Tibial nerve (tissue), 4 donors: ENCODE measurements at regions not wholly inside any gene's neighbourhood (a gene's known extent, or its start where the extent isn't known, plus 50 kb on each side); places are given as distances from the start of the nearest gene placed in this dataset.

Source experiments
- DNase-seq, 2 donors: peaks; one replicate each; pipeline ENCODE4 v3.0.0-alpha.2; 2019; ENCODE audit warnings: low spot score in 2 of 2
- H3K27ac ChIP-seq, 4 donors: fragments of 200-600 bp; sonication (generic) in 3 of 4; one replicate each; pipeline ENCODE4 v1.5.1; 2017 to 2019; ENCODE audit warnings: mild to moderate bottlenecking in 1 of 4
- H3K27me3 ChIP-seq, 2 donors: fragments of 200-600 bp; sonication (generic) in 1 of 2; one replicate each; pipeline versions ENCODE4 v1.5.1 to v1.6.0; 2017 to 2019
- H3K36me3 ChIP-seq, 3 donors: fragments of 200-600 bp; sonication (generic); one replicate each; pipeline ENCODE4 v1.5.1; 2018 to 2019
- H3K4me1 ChIP-seq, 4 donors: fragments of 200-600 bp; sonication (generic) in 3 of 4; one replicate each; pipeline ENCODE4 v1.5.1; 2017 to 2019
- H3K4me3 ChIP-seq, 4 donors: fragments of 200-600 bp; sonication (generic) in 3 of 4; one replicate each; pipeline ENCODE4 v1.5.1; 2017 to 2019; ENCODE audit warnings: mild to moderate bottlenecking in 1 of 4, moderate library complexity in 1 of 4
- H3K9me3 ChIP-seq, 4 donors: fragments of 200-600 bp; sonication (generic) in 3 of 4; one replicate each; pipeline ENCODE4 v1.5.1; 2017 to 2019
- EP300 ChIP-seq, 2 donors: sonication (generic); formaldehyde crosslinking; IDR thresholded peaks; one replicate each; pipeline ENCODE4 v1.6.1; 2017; ENCODE audit warnings: antibody characterized with exemption in 2 of 2, mild to moderate bottlenecking in 1 of 2
- POLR2A ChIP-seq, 2 donors: fragments of 450-650 bp; IDR thresholded peaks; one replicate each; pipeline ENCODE4 v1.6.1; 2017; ENCODE audit warnings: antibody characterized with exemption in 2 of 2, mild to moderate bottlenecking in 2 of 2, moderate library complexity in 2 of 2
- WGBS, 2 donors: methylation state at CpG; one replicate each; pipeline ENCODE4 v1.1.5; 2018; 5-methylcytosine and 5-hydroxymethylcytosine counted together
- TF ChIP-seq, protein P1 (sequence below), 5 experiments: fragments of 200-600 bp in 3 of 5; fragments of 450-650 bp in 2 of 5; sonication (generic) in 3 of 5; IDR thresholded peaks; one replicate each; pipeline ENCODE4 v1.5.1; 2016 to 2019; ENCODE audit warnings: antibody characterized with exemption in 5 of 5, mild to moderate bottlenecking in 3 of 5, moderate library complexity in 2 of 5

DNA sequence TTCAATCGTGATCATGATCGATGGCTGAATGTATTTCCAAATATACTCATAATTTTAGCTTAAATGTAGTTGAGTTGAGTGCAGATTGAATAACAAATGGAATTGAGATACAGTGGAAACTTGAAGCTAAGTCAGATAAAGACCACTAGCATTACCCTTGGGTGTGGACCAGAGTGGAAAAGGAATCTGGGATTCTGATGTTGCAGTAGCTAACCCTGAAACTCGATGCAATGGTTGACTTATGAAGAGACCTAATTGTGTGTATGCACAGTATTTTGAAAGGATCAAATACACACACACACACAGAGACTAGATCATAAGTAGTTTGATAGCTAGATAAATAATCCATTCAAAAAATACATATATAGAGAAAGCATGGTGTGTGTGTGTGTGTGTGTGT is 135.8 kb downstream of the RXFP2 start:
- Histone ChIP-seq H3K4me1 (peaks cover 0 to 2% (median 0%) of the 10 kb centered on the region in 4 donors), H3K27ac (no peak overlapping the region), H3K4me3 (no peak overlapping the region), H3K9me3 (no peaks in the 10 kb centered on the region), H3K36me3 (no peaks in the 10 kb centered on the region), H3K27me3 (no peaks in the 10 kb centered on the region)
- 67 to 74% methylated on average over 3 of the region's 3 CpGs for WGBS, 2 donors
- TF ChIP-seq POLR2A (IDR thresholded peaks at IDR 0.05) (no peak), EP300 (IDR thresholded peaks at IDR 0.05) (no peak)
- TF ChIP-seq, protein P1, sequence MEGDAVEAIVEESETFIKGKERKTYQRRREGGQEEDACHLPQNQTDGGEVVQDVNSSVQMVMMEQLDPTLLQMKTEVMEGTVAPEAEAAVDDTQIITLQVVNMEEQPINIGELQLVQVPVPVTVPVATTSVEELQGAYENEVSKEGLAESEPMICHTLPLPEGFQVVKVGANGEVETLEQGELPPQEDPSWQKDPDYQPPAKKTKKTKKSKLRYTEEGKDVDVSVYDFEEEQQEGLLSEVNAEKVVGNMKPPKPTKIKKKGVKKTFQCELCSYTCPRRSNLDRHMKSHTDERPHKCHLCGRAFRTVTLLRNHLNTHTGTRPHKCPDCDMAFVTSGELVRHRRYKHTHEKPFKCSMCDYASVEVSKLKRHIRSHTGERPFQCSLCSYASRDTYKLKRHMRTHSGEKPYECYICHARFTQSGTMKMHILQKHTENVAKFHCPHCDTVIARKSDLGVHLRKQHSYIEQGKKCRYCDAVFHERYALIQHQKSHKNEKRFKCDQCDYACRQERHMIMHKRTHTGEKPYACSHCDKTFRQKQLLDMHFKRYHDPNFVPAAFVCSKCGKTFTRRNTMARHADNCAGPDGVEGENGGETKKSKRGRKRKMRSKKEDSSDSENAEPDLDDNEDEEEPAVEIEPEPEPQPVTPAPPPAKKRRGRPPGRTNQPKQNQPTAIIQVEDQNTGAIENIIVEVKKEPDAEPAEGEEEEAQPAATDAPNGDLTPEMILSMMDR (IDR thresholded peaks at IDR 0.05): no peak
- no peak for DNase-seq

DNA sequence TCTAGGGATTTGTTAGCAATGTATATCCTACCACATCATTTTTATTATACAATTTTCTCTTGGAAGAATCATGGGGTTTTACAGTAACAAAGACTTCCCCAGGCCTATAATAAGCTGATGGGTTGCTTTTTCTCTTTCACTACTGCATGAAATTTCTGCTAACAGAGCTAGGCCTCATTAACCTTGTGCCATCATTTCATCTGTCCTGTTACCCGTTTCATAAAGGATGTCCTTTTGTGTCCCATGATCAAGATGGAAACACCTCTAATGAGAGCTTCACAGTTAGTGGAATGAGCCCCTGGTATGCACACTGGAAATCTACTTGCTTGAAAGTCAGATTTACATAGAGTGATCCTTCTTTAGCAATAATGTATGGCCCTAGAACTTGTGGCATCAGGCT is 138.7 kb downstream of the RXFP2 start:
- no peak for DNase-seq
- H3K27me3 ChIP-seq: no peaks in the 10 kb centered on the region
- no peaks in the 10 kb centered on the region for H3K4me1 ChIP-seq
- WGBS, 2 donors: 69 to 92% methylated on average over 1 of the region's 1 CpG
- H3K27ac ChIP-seq: no peak overlapping the region
- H3K4me3 ChIP-seq: no peak overlapping the region
- H3K36me3 ChIP-seq: no peaks in the 10 kb centered on the region
- TF ChIP-seq, protein P1 (IDR thresholded peaks at IDR 0.05): no peak
- no peak for TF ChIP-seq POLR2A (IDR thresholded peaks at IDR 0.05)
- TF ChIP-seq EP300 (IDR thresholded peaks at IDR 0.05): no peak
- no peaks in the 10 kb centered on the region for H3K9me3 ChIP-seq

DNA sequence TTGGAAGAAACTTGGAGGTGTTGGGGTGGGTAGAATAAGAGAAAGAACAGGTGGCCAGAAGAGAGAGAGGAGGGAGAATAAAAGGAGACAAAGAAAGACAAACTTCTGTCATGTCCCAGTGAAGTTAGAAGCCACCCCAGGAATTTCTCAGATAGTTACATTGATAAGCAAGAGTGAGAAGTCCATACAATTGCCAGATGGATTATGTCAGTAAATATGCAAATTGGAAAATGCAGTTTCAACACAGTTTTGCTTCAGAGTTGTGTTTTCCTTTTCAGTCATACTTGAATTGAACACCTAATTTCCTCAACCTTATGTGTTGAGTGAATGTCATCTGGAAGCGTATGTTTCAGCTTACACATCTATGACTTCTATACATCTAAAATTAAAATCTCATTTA is 139.2 kb downstream of the RXFP2 start:
- WGBS, 2 donors: 95 to 98% methylated on average over 1 of the region's 1 CpG
- Histone ChIP-seq H3K36me3 (no peaks in the 10 kb centered on the region), H3K4me1 (no peaks in the 10 kb centered on the region), H3K27ac (no peak overlapping the region), H3K4me3 (no peak overlapping the region), H3K27me3 (no peaks in the 10 kb centered on the region), H3K9me3 (no peaks in the 10 kb centered on the region)
- TF ChIP-seq EP300 (IDR thresholded peaks at IDR 0.05): no peak
- TF ChIP-seq, protein P1 (IDR thresholded peaks at IDR 0.05): no peak
- TF ChIP-seq POLR2A (IDR thresholded peaks at IDR 0.05): no peak
- no peak for DNase-seq

DNA sequence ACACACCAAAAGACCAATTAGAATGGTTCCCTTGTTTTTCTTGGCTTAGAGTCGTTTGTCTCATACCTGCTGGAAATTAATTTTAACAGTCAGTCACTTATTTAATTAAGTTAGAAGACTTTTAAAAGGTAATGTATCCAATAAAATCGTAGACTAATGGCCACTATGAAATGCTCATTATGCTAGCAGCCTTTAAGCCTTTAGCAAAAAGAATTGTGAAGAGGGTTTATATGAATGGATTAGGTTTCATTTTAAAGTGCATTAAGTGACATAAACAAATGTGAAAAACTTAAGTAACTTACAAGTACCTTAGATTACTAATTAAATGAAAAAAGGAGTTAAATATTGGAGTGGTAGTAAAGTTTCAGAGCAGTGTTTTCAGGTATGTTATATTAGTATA is 139.6 kb downstream of the RXFP2 start:
- TF ChIP-seq POLR2A (IDR thresholded peaks at IDR 0.05) (no peak), EP300 (IDR thresholded peaks at IDR 0.05) (no peak)
- TF ChIP-seq, protein P1 (IDR thresholded peaks at IDR 0.05): no peak
- no peak overlapping the region for H3K4me3 ChIP-seq
- no peaks in the 10 kb centered on the region for H3K36me3 ChIP-seq
- no peaks in the 10 kb centered on the region for H3K4me1 ChIP-seq
- no peaks in the 10 kb centered on the region for H3K27me3 ChIP-seq
- 65 to 70% methylated on average over 2 of the region's 2 CpGs for WGBS, 2 donors
- no peaks in the 10 kb centered on the region for H3K9me3 ChIP-seq
- no peak overlapping the region for H3K27ac ChIP-seq
- no peak for DNase-seq

DNA sequence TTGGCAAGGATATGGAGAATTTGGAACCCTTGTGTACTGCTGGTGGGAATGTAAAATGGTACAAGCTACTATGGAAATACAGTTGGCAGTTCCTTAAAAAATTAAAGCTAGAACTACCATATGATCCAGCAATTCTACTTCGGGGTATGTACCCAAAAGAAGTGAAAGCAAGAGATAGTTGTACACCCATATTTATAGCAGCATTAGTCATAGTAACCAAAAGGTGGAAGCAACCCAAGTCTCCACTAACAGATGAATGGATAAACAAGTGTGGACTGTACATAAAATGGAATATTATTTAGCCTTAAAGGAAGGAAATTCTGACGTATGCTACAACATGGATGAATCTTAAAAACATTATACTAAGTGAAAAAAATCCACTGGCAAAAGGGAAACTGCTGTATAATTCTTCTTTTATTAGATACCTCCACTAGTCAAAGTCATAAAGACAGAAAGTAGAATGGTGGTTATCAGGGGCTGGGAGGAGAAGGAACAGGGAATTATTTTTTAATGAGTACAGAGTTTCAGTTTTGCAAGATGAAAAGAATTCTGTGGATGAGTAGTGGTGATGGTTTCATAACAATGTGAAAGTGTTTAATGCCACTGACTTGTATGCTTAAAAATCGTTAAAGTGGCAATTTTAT is 141.6 kb downstream of the RXFP2 start:
- 71 to 77% methylated on average over 3 of the region's 3 CpGs for whole genome bisulfite sequencing, 2 donors
- Histone ChIP-seq H3K4me3 (no peak overlapping the region), H3K27ac (no peak overlapping the region), H3K36me3 (no peaks in the 10 kb centered on the region), H3K9me3 (no peaks in the 10 kb centered on the region), H3K27me3 (no peaks in the 10 kb centered on the region), H3K4me1 (peaks cover 0 to 4% (median 2%) of the 10 kb centered on the region in 4 donors)
- TF ChIP-seq, protein P1 (IDR thresholded peaks at IDR 0.05): no peak
- TF ChIP-seq POLR2A (IDR thresholded peaks at IDR 0.05) (no peak), EP300 (IDR thresholded peaks at IDR 0.05) (no peak)
- DNase-seq: no peak
